Fibroblast of peridontal ligament (primary cell): ENCODE measurements at regions not wholly inside any gene's neighbourhood (a gene's known extent, or its start where the extent isn't known, plus 50 kb on each side); places are given as distances from the start of the nearest gene placed in this dataset.
"Not testable (repeated sequence)": the region's sequence is repeated elsewhere in the genome, so short reads cannot be mapped to it uniquely, and the experiment has no call there.

Source experiments
- DNase-seq: peaks from one replicate; pipeline ENCODE4 v3.0.0-alpha.2; 2010; ENCODE audit errors: extremely low read depth

- no peak for DNase-seq
Observed at GRCh38 chr4:153936121-153936520, 147.2 kb upstream of the SFRP2 start.

DNA sequence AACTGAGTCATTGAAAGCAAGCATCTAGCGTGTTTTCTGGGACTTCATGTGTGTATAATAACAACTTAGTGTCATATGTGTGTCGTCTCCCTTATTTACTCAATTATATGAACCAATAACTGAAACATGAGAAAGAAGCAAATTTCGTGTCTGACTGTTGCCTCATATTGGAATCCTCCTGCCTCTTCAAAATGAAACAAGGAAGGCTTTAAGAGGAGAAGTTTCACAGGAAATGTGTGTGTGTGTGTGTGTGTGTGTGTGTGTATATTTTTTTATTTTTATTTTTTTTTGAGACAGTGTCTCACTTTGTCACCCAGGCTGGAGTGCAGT lies 145.8 kb upstream of the SFRP2 start:
- DNase-seq, result no peak

GRCh38 chr4:153933915-153934687 lies 145.2 kb upstream of the SFRP2 start:
- no peak for DNase-seq

DNA sequence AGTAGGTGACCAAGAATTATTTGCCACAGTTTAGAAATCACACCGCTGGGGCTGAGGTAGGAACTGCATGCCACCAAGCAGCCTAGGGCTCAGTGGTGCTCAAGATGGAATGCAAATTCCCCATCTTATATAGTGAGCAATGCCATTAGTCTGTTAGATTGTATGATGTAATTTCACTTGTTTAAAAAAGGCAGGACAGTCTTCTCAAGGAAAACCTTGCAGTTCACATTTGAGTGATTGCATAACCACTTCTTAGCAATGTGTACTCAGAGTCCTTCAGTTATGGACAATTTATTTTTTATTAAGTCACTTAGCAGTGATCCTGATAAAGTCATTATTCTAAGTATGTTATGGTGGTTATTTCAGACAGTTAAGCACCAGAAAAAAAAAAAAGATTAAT lies 142.9 kb upstream of the SFRP2 start:
- DNase-seq, result no peak

DNA sequence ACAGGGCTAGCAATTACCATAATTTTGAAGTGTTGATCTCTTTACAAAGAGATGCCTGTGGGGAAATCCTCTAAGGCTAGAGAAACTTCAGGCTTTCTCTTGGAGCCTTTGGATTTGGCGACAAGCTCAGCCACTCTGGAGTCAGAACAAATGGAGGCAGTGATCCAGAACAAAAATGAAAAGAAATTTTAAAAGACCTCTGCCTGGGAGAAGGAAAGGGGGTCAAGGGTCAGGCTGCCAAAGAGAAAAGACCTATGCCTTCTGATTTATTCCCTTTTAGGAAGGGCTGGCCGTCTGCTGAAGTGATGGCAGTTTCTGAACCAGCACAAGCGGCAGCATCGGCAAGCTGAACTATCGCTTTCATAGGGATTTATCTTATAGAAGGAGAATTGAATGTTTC lies 140.8 kb upstream of the SFRP2 start:
- no peak for DNase-seq

DNA sequence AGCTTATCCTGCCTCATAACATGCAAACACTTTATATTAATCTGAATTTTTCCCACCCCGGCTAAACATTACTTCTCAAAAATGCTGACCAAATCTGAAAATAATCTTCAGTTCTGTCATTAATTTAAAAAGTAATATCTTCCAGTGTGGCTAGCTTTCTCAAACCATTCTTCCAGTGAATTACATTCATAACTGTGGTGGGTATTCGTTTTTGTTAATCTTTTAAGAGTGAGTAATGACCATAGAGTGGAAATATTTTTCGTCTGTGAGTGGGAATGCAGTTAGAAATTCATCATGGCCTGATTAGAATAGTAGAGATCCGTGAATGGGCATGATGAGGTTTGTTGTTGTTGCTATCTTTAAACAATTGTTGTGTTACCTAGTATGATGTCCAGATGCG lies 138.6 kb upstream of the SFRP2 start:
- DNase-seq, result no peak

GRCh38 chr4:153922148-153922547 lies 133.3 kb upstream of the SFRP2 start:
- DNase-seq, result no peak

GRCh38 chr4:153919667-153920066 lies 130.8 kb upstream of the SFRP2 start:
- no peak for DNase-seq

- no peak for DNase-seq
Observed at GRCh38 chr4:153916273-153916755, 127.4 kb upstream of the SFRP2 start.

GRCh38 chr4:153912301-153912700 lies 123.4 kb upstream of the SFRP2 start:
- no peak for DNase-seq

DNA sequence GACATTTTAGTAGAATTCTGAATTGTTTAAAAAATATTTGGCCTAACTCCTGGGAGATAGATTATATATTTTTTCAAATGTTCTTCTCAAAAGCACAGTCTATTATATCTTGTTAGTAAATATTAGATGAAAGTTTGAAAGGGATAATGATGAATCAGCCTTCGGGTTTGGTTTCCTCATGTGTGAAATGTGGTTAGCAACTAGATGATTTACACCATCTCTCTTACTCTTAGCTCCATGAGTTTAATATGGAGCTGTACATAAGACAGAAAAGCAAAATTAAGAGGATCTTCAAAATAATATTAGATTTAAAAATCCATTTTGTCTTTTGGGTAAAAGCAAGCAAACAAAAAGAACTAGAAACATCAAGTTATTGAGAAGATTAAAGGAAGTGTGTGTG lies 120.8 kb upstream of the SFRP2 start:
- no peak for DNase-seq

DNA sequence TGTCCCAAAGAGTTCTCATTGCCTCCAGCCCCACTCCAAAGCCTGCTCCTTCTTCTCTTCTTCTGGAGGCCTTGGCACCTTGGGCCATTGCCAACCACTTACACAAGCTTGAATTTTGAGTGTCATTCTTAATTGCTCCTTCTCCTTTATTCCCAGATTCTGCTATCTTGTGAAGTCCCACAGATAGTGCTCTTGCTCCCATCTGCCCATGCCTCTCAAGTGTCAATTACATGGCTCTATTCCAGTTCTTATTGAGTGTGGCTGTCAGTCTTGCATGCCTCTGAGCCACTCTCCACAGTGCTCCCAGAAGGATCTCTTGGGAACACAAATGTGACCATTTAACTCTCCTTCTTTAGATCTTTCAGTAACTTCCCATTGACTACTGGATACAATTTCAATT lies 117.3 kb upstream of the SFRP2 start:
- no peak for DNase-seq

GRCh38 chr4:153905231-153905630 lies 116.3 kb upstream of the SFRP2 start:
- DNase-seq, result no peak

GRCh38 chr4:153904011-153904410 lies 115.1 kb upstream of the SFRP2 start:
- DNase-seq, result no peak

DNA sequence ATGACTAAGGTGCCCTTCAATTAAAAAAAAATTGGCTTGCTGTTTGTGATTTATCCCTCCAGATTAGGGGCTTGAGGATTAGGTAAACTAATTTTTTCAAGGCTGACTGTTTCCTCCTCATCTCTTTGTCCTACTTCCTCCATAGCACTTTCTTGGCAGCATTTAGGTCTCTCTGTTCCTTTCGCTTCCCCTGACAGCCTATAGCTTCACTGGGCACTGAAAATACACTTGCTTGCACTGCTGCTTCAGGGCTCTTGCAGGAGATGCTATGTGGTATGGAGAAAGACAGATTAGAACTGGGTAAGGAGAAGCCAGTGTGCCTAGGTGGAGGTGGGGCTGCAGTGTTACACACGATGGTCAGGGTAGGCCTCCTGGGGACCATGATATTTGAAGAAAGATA lies 112.3 kb upstream of the SFRP2 start:
- DNase-seq, result no peak

DNA sequence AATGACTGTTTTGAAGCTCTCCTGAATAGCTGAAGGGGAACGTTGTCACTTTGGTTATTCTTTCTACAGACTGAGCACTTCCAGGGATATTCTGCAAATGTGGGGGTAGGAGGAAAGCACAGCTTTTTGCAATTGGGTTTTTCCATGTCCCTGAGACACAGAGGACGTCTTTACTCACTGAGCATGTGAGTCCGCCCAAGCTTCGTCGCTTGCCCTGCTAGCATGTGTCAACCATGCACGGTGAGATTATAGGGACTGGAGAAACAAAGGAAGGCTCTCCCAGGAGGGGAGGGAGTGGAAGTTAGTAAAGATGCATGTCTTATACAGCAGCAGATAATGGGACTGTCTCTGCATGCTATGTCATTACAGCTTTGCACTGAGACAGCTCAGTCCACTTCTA lies 111.5 kb upstream of the SFRP2 start:
- no peak for DNase-seq

- DNase-seq, result no peak
Observed at GRCh38 chr4:153890761-153891160, 101.9 kb upstream of the SFRP2 start.

- no peak for DNase-seq
Observed at GRCh38 chr4:153887217-153887616, 98.3 kb upstream of the SFRP2 start.

GRCh38 chr4:153884325-153884724 lies 95.4 kb upstream of the SFRP2 start:
- DNase-seq, result no peak

DNA sequence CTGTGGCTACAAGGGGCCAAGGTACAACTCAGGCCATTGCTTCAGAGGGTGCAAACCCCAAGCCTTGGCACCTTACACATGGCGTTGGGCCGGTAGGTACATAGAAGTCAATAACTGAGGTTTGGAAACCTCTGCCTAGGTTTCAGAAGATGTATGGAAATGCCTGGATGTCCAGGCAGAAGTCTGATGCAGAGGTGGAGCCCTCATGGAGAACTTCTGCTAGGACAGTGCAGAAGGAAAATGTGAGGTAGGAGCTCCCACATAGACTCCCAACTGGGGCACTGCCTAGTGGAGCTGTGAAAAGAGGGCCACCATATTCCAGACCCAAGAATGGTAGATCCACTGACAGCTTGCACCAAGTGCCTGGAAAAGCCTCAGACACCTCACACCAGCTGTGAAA lies 92.1 kb upstream of the SFRP2 start:
- DNase-seq, result no peak

- no peak for DNase-seq
Observed at GRCh38 chr4:153877898-153878297, 89.0 kb upstream of the SFRP2 start.

DNA sequence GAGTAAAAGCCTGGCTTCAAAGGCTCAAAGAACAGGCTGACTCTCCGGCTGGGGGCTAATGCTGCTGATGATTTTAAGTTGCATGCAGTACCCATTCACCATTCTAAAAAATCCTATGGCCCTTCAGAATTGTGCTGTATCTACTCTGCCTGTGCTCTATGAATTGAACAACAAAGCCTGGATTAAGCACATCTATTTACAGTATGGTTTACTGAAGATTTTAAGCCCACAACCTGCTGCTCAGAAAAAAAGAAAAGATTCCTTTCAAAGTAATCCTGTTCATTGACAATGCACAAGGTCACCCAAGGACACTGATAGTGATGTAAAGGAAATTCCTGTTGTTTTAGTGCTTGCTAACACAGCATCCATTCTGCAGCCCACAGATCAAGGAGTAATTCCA lies 84.9 kb upstream of the SFRP2 start:
- no peak for DNase-seq

GRCh38 chr4:153866766-153867165 lies 77.9 kb upstream of the SFRP2 start:
- DNase-seq, result not testable (repeated sequence)

DNA sequence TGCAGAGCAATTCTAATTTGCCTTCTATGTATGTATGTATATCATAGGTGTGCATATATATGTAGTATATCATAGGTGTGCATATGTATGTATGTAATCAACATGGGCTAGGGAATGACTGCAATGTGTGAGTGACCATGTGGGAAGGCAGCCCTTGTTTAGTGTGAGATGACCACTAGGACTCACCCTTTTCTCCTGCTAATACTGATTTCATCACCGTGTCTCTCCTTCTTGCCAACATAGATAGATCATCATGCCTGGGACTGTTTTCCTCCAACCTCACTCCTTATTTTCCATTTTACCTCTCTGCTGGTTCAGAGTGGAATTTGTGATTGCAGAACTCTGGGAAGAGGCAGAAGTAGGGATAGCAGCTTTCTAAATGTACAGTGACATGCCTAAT lies 63.6 kb upstream of the SFRP2 start:
- DNase-seq, result no peak
